ENCODE measurements at regions not wholly inside any gene's neighbourhood (a gene's known extent, or its start where the extent isn't known, plus 50 kb on each side); places are given as distances from the start of the nearest gene placed in this dataset.

GRCh38 chr2:136210822-136211221 is 92.9 kb upstream of the CXCR4 start:
- no peak for DNase-seq

- DNase-seq, result no peak
Measured at GRCh38 chr2:136210455-136210805, 92.5 kb upstream of the CXCR4 start.

DNA sequence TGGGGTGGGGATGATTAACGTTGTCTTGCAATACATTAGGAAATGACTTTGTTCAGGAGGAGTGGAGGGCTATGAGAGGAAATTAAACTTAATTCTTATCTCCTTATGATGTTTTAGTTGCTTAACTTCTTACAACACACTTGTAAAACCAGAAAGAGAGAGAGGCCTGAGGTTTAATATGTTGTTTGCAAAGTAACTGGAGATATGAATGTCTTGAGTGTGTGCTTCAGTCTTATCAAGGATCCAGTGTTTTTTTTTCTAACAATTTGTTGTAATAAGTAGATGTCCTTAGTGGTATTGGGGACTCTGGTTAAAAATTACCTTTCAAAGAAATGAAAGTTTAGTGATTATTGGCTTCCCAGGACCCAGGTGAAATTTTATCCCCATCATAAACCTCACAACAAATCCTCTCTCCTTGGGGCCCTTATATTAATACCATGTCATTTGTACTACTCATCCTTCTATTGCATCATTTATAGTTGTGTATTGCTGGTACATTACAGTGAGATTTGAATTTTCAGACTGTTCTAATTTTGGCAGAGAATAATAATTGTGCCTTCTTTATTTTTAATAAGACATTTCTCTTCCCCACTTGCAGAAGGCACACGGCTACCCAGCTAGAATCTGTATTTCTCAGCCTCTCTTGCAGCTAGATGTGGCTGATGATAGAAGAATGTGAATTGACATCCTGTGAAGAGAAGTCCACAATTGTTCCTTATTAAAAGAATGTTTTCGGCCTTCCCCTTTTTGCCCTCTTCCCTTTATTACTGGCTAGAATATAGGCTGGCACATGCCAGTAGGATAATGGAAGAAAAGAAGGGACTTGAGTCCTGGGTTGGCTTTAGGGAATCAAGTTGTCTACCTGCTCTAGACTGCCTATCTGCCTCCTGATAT is 91.9 kb upstream of the CXCR4 start:
- DNase-seq, result no peak

DNA sequence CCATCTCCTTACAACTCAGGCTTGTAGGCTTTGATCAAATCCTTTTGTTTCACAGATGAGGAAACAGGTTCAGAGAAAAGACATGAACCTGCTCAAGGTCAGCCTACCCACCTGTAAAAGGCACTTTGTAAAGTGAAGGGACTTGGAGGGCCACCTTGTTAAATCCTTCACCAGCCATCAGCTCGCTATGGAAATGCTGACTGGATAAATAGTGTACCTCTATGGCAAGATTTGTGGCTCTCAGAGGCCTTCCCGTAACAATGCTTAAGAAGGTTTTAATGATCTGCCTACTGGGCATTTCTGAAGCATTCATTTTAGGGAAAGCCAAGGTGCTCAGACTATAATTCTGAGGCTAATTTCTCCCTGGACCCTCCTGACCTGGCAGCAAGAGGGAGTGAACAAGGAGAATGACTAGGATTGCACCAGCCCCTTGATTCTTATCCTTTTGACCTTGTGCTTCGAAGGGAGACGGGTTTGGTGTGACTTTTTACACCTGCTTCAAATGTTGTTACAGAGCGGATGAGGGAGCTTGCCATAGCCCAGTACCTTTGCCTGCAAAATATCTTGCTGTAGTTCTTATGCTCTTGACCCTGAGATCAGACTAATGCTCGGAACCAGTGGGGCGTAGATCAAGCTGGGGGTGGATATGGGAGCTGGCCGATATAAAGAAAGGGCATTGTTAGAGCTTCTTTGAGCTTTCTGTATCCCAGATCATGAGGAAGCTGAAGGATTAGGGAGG is 90.9 kb upstream of the CXCR4 start:
- no peak for DNase-seq

GRCh38 chr2:136207665-136208064 is 89.7 kb upstream of the CXCR4 start:
- DNase-seq, result no peak

- DNase-seq, result no peak
Measured at GRCh38 chr2:136207030-136207623, 89.2 kb upstream of the CXCR4 start.

DNA sequence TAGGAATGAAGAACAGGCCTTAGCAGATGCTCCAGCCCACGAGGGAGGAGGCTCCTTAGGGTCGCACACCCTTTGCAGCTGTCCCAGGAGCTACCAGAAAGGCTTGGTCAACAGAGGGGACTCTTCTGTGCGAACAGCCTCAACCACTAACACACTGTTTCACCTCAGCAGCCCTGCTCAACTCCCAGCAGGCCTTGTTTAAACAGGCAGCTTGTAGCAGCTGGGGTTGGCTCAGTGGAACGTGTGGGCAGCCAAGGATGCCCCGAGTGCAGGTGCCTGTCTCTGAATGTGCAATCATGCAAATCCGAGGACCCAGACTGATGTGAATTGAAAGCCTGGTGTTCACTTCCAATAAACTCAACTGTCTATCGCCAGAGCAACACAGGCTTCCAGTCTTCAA is 88.7 kb upstream of the CXCR4 start:
- peak; percentile 56 for DNase-seq

GRCh38 chr2:136205615-136206014 is 87.7 kb upstream of the CXCR4 start:
- no peak for DNase-seq

DNA sequence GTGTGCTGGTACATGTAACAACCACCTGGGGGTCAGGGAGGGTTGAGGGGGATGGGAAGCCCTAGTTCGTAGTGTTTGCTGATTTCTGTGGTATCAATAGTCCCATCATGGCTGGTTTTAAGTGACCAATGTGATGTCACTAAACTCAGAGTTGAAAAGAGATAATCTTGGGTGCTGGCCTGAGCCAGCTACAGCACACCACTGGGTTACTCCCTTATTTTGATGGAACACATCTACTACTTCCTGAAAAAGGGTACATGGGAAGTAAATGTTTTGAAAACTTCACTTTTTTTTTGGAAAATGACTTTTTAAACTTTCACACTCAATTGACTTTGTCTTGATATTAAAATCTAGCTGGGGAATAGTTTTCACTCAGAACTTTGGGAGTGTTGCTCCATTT is 87.0 kb upstream of the CXCR4 start:
- DNase-seq, result no peak

DNA sequence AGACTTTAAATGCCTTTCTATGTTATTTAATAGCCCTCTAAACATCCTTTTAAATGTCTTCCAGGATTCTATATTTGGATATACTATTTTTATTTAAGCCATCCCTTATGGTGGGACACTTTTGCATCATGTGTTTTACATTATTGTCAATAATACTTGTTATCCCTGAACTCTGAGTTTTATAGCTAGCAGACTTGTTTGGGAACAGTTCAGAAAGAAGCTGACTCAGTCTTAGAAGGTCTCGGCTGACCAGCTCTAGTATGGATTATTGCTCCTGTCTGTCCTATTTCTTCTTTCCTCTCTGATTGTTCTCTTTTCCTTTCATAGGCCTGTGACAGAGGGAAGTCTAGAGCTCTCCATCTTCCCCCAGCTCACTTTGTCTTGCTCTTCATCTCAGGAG is 77.3 kb upstream of the CXCR4 start:
- no peak for DNase-seq

DNA sequence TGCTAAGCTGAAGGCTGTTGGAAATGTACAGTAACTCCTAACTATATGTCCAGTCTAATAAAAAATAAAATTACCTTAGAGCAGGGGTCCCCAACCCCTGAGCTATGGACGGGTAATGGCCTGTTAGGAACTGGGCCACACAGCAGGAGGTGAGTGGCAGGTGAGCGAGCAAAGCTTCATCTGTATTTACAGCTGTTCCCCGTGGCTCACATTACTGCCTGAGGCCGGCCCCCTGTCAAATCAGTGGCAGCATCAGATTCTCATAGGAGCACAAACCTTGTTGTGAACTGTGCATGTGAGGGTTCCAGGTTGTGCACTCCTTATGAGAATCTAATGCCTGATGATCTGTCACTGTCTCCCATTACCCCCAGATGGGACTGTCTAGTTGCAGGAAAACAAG is 73.1 kb upstream of the CXCR4 start:
- no peak for DNase-seq

- DNase-seq, result no peak
Measured at GRCh38 chr2:136189221-136189782, 71.4 kb upstream of the CXCR4 start.

- no peak for DNase-seq
Measured at GRCh38 chr2:136188086-136188485, 70.1 kb upstream of the CXCR4 start.

GRCh38 chr2:136185981-136186776 is 68.2 kb upstream of the CXCR4 start:
- DNase-seq, result no peak

GRCh38 chr2:136183097-136183496 is 65.1 kb upstream of the CXCR4 start:
- DNase-seq, result no peak

GRCh38 chr2:136182315-136182714 is 64.4 kb upstream of the CXCR4 start:
- no peak for DNase-seq

GRCh38 chr2:136179602-136179975 is 61.6 kb upstream of the CXCR4 start:
- DNase-seq, result no peak

DNA sequence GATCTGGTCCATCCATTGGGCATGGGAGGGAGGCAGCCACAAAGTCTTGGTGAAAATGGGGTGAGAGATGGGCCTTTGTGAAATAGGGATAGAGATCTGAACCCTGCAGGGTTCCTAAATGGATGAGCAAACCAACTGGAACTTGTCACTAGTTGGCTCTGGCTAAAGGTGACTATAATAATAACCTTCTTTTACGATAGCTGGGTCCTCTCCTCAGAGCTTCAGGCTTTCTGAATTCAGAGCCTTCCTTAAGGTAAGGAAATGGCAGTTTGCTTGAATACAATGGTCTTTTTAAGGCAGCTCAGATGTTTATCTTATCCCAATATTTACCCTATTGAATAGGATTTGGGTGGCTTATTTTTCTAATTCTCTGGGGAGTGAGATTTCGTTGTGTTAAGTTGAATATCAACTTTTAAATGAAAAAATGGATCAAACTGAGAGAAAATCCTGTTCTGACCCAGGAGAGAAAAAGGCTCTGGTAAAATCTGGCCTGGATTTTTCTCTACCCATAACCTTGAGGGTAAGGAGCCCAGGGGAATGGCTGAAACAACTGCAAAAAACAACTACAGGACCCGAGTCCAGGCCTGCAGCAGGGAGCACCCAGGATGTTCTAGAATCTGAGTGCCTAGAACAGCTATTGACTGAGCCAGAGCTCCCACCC is 61.1 kb upstream of the CXCR4 start:
- DNase-seq, result no peak

DNA sequence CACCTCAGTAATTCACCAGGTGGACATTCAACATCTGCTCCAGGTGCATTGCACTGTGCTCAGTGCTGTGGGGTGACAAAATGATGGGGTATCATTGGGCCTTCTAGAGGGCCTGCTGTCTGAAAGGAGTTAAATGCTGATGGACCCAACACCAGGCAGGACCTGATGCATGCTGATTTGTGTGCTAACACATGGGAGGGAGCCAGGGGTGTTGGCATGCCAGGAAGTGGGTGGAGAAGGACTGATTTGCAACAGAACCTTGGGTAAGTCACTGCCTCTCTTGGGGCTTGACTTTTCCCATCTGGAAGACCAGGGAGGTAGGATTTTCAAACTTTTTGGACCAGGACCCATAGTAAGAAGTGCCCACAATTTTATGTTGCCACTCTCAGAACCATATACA is 57.9 kb upstream of the CXCR4 start:
- no peak for DNase-seq

DNA sequence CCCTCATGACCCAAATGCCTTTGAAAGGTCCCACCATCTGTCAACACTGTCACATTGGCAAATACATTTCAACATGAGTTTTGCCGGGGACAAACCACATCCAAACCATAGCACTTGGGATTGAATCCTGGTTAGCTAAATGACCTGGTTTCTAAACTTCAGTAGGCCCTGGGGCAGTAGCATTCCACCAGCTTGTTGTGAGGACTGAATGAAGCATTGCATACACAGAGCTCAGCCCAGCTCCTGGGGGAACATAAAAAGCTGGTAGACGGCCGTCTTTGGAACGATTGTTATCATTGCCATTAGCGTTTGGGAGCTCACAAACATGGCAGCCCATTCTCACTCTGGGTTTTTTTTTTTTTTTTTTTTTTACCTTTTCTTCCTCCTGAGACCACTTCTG is 57.5 kb upstream of the CXCR4 start:
- DNase-seq, result no peak

DNA sequence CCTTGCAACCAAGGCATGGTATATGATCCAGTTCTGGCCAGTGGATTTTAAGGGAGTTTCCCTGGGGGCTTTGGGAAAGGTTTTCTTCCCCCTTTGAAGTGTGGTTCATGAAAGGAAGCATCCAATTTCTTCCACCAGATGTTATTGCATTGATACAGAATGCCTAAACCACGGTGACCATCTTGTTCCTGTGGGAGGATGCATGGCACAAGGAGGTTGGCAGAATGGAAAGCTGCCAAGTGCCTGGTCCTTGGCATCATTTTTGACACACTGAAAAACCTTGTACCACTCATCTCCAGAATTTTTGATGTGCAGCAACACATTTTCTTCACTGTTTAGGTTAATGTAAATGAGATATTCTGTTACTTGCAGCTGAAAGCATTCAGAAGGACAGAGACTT is 55.2 kb upstream of the CXCR4 start:
- DNase-seq, result no peak

DNA sequence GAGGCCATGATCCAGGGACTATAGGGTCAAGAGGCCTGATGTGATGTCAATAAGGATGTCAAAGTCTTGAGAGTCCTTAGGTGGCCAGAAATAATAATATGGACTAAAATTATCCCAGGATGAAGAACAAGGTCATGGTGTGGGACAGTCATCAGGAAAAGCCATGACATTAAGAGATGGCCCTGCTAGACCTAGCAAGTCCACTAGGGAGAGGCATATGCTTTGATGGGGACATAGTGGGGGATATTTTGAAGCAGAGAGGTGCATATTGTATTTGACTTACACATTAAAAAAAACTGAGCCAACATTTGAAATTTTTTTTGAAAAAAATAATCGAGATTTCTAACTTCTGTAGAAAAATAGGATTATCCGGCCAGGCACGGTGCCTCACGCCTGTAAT is 53.3 kb upstream of the CXCR4 start:
- DNase-seq, result no peak
